Endodermal cell (in vitro differentiated cells): ENCODE measurements at regions not wholly inside any gene's neighbourhood (a gene's known extent, or its start where the extent isn't known, plus 50 kb on each side); places are given as distances from the start of the nearest gene placed in this dataset.

Experiments used
- DNase-seq: peaks from one replicate; pipeline ENCODE4 v3.0.0-alpha.2; 2017
- H3K27ac ChIP-seq: 2 replicates; pipeline ENCODE4 v1.5.1; 2013; ENCODE audit warnings: mild to moderate bottlenecking, low read depth, low read length, moderate library complexity
- H3K27me3 ChIP-seq: 2 replicates; pipeline ENCODE4 v1.6.1; 2013; ENCODE audit warnings: mild to moderate bottlenecking, low read length, moderate library complexity; ENCODE audit not compliant: insufficient read depth, control insufficient read depth, poor library complexity, severe bottlenecking
- H3K36me3 ChIP-seq: 2 replicates; pipeline ENCODE4 v1.7.0; 2013; ENCODE audit warnings: mild to moderate bottlenecking, low read length, moderate library complexity; ENCODE audit not compliant: control insufficient read depth, insufficient read depth
- H3K4me1 ChIP-seq: one replicate; pipeline ENCODE4 v1.7.0; 2013; ENCODE audit warnings: low read length; ENCODE audit not compliant: control insufficient read depth, insufficient read depth
- H3K4me3 ChIP-seq: 2 replicates; pipeline ENCODE4 v1.5.1; 2013; ENCODE audit warnings: mild to moderate bottlenecking, low read length, moderate library complexity
- H3K9ac ChIP-seq: 2 replicates; pipeline ENCODE4 v1.6.1; 2013; ENCODE audit warnings: mild to moderate bottlenecking, low read length, moderate library complexity; ENCODE audit not compliant: poor library complexity, severe bottlenecking; ENCODE audit errors: extremely low read depth
- H3K9me3 ChIP-seq: 2 replicates; pipeline ENCODE4 v1.6.1; 2013; ENCODE audit warnings: mild to moderate bottlenecking, low read length, moderate library complexity; ENCODE audit not compliant: control insufficient read depth
- H3K27ac Mint-ChIP-seq: 2 replicates; pipeline ENCODE4 v1.8.0; 2020; ENCODE audit warnings: mixed read lengths
- H3K27me3 Mint-ChIP-seq: 2 replicates; pipeline ENCODE4 v1.8.0; 2021; ENCODE audit warnings: mild to moderate bottlenecking, mixed read lengths; ENCODE audit not compliant: insufficient read depth
- H3K36me3 Mint-ChIP-seq: 2 replicates; pipeline ENCODE4 v1.8.0; 2020; ENCODE audit warnings: low read depth, mixed read lengths
- H3K4me1 Mint-ChIP-seq: 2 replicates; pipeline ENCODE4 v1.8.0; 2020; ENCODE audit warnings: mixed read lengths
- H3K4me3 Mint-ChIP-seq: 2 replicates; pipeline ENCODE4 v1.8.0; 2020; ENCODE audit warnings: mild to moderate bottlenecking, moderate library complexity, mixed read lengths
- H3K9me3 Mint-ChIP-seq: 2 replicates; pipeline ENCODE4 v1.8.0; 2020; ENCODE audit warnings: mild to moderate bottlenecking, mixed read lengths
- WGBS, 2 experiments: methylation state at CpG; one replicate each; pipeline versions ENCODE4 v1.1.5 to v1.1.7; 2013; ENCODE audit warnings: missing lambda C conversion rate in 2 of 2, mixed read lengths in 1 of 2; ENCODE audit not compliant: insufficient coverage in 1 of 2, insufficient read length in 1 of 2; 5-methylcytosine and 5-hydroxymethylcytosine counted together
- TF ChIP-seq, protein P1 (sequence below): fragments of 200-600 bp; sonication (generic); conservative IDR thresholded peaks from 2 replicates; pipeline ENCODE4 v1.5.0; 2021; ENCODE audit warnings: antibody characterized with exemption, mild to moderate bottlenecking

DNA sequence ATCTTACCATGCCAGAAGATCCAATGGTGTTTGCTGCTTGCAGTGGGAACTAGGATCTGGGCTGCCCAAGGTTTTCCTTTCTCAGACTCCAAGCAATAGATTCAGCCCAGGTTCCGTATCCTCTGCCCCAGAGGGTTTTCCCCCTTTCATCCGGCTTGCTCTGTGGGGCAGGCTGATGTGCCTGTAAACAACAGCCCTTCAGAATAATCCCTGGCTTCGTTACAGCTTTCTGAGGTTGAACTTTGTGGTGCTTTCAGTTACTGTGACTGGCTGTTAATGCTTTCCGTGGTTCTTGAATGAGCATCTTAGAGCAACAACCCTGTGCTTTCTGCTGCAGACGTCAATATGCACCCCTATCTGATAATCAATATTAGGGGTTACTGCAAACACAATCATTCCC is 400.4 kb downstream of the BTBD3 start:
- no peaks in the 10 kb centered on the region for H3K36me3 ChIP-seq
- H3K36me3 Mint-ChIP-seq: no peaks in the 10 kb centered on the region
- H3K9me3 ChIP-seq: no peaks in the 10 kb centered on the region
- peaks cover 33% of the 10 kb centered on the region for H3K4me1 Mint-ChIP-seq
- H3K9ac ChIP-seq: no peak overlapping the region
- no peaks in the 10 kb centered on the region for H3K27me3 ChIP-seq
- no peak overlapping the region for H3K4me3 Mint-ChIP-seq
- H3K27me3 Mint-ChIP-seq: no peaks in the 10 kb centered on the region
- H3K27ac Mint-ChIP-seq: peak overlapping the region; percentile 44
- H3K27ac ChIP-seq: no peak overlapping the region
- peaks cover 7% of the 10 kb centered on the region for H3K4me1 ChIP-seq
- H3K4me3 ChIP-seq: peak overlapping the region; percentile 33
- TF ChIP-seq, protein P1, sequence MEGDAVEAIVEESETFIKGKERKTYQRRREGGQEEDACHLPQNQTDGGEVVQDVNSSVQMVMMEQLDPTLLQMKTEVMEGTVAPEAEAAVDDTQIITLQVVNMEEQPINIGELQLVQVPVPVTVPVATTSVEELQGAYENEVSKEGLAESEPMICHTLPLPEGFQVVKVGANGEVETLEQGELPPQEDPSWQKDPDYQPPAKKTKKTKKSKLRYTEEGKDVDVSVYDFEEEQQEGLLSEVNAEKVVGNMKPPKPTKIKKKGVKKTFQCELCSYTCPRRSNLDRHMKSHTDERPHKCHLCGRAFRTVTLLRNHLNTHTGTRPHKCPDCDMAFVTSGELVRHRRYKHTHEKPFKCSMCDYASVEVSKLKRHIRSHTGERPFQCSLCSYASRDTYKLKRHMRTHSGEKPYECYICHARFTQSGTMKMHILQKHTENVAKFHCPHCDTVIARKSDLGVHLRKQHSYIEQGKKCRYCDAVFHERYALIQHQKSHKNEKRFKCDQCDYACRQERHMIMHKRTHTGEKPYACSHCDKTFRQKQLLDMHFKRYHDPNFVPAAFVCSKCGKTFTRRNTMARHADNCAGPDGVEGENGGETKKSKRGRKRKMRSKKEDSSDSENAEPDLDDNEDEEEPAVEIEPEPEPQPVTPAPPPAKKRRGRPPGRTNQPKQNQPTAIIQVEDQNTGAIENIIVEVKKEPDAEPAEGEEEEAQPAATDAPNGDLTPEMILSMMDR: no peak
- no peaks in the 10 kb centered on the region for H3K9me3 Mint-ChIP-seq
- DNase-seq: no peak
- WGBS, 2 experiments: 75 to 76% methylated on average over 2 to 5 of the region's 5 CpGs

DNA sequence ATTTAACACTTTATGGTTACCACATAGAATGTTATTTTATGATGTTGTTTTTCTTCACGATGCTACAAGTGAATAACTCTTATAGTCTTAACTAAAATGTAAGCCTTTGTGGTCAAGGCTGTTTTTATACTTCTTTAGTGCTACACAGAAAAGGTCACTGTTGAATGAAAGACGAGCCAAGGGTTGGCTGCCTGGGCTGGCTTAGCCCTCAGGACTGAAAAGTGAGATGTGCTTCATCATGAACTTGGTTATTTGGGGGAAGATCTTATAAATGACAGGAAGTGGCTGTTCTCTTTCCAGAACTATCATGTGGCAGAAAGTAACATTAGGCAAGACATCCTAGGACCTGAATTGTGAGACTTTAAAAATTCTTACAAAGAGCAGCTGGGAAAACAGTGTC is 404.0 kb downstream of the BTBD3 start:
- no peak for DNase-seq
- Histone ChIP-seq H3K4me3 (no peak overlapping the region), H3K36me3 (no peaks in the 10 kb centered on the region), H3K27ac (no peak overlapping the region), H3K9me3 (no peaks in the 10 kb centered on the region), H3K9ac (no peak overlapping the region), H3K4me1 (peaks cover 7% of the 10 kb centered on the region), H3K27me3 (no peaks in the 10 kb centered on the region)
- Mint-ChIP-seq H3K36me3 (no peaks in the 10 kb centered on the region), H3K4me3 (no peak overlapping the region), H3K27me3 (no peaks in the 10 kb centered on the region), H3K9me3 (no peaks in the 10 kb centered on the region), H3K27ac (no peak overlapping the region), H3K4me1 (peaks cover 23% of the 10 kb centered on the region)
- 93% methylated on average over 2 of the region's 2 CpGs; no CpG with 5 or more reads in 1 of the 2 experiments for WGBS, 2 experiments
- TF ChIP-seq, protein P1: no peak

GRCh38 chr20:12327205-12327604 is 409.5 kb downstream of the BTBD3 start:
- Mint-ChIP-seq H3K9me3 (no peaks in the 10 kb centered on the region), H3K4me1 (no peaks in the 10 kb centered on the region), H3K4me3 (no peak overlapping the region), H3K27me3 (no peaks in the 10 kb centered on the region), H3K27ac (no peak overlapping the region), H3K36me3 (no peaks in the 10 kb centered on the region)
- Histone ChIP-seq H3K36me3 (no peaks in the 10 kb centered on the region), H3K27me3 (no peaks in the 10 kb centered on the region), H3K4me1 (no peaks in the 10 kb centered on the region), H3K9me3 (no peaks in the 10 kb centered on the region), H3K4me3 (no peak overlapping the region), H3K9ac (no peak overlapping the region), H3K27ac (no peak overlapping the region)
- DNase-seq: no peak
- TF ChIP-seq, protein P1: no peak
- WGBS, 2 experiments: 89% methylated on average over 1 of the region's 2 CpGs; no CpG with 5 or more reads in 1 of the 2 experiments
